ENCODE measurements at regions not wholly inside any gene's neighbourhood (a gene's known extent, or its start where the extent isn't known, plus 50 kb on each side); places are given as distances from the start of the nearest gene placed in this dataset.
A peak's percentile ranks its signal among the peaks of the same experiment; 100 is the strongest.

DNA sequence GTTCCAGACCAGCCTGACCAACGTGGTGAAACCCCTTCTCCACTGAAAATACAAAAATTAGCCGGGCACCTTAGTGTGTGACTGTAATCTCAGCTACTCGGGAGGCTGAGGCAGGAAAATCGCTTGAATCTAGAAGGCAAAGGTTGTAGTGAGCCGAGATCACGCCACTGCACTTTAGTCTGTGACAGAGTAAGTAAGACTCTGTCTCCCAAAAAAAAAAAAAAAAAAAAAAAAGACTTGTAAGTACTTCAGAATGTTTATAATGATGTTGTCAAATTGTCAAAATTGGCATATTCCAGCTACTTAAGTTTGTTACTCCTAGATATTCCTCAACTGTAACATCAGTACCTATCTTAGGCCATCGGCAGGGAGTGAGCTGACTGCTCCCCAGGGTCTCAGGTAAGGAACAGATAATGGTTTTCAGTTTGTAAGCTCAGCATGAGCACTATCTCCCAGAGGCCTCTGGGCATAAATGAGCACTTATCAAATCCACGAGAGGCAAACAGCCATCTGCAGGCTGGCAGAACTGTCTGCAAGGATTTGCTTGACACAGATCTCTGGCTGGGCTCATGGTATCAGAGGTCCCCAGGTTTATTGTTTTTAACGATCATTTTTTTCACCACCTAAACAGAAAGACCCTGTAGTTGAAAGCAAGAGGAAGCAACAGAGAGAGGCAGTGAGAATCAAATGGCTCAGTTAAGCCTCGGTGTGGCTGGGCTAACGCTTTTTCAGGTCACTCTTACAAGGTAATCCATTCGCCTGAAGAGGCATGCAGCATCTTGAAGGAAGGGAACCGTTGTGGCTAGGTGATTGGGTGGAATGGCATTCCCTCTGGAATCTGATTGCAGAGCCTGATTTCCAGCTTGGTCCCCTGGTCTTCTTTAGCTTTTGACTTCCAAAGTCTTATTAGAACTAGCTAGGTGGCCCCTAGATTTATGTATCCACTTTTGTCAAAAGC, 115.9 kb downstream of the LY86 start (continued):
- TF ChIP-seq ZNF592 (IDR thresholded peaks at IDR 0.05) (peak; percentile 65; the same call in 1 of the 2 replicates), CBFA2T3 (IDR thresholded peaks at IDR 0.05) (peak; percentile 94), BMI1 (IDR thresholded peaks at IDR 0.05; ENCODE audit: low read length) (no peak), ZBTB12 (CRISPR knock-in tag; IDR thresholded peaks at IDR 0.05) (no peak), DPF2 (IDR thresholded peaks at IDR 0.05) (0 out of 2 replicates have a peak, but pooled peaks have one; percentile 40), TEAD1 (CRISPR knock-in tag; IDR thresholded peaks at IDR 0.05) (no peak), STAG1 (CRISPR knock-in tag; IDR thresholded peaks at IDR 0.05; ENCODE audit: borderline replicate concordance) (no peak), NFIC (IDR thresholded peaks at IDR 0.05) (peak; percentile 56), BRCA1 (IDR thresholded peaks at IDR 0.05) (no peak), BRCA1 (CRISPR knock-in tag; IDR thresholded peaks at IDR 0.05) (no peak), GATAD2B (IDR thresholded peaks at IDR 0.05; ENCODE audit: borderline replicate concordance) (peak; percentile 36; the same call in 1 of the 2 replicates), ZNF311 (CRISPR knock-in tag; IDR thresholded peaks at IDR 0.05) (no peak), SRSF1 (IDR thresholded peaks at IDR 0.05; ENCODE audit: low read depth, low read length) (no peak), USF1 (CRISPR knock-in tag; IDR thresholded peaks at IDR 0.05) (no peak), COPS2 (conservative IDR thresholded peaks at IDR 0.05) (no peak), ZBTB7A (IDR thresholded peaks at IDR 0.05; ENCODE audit: borderline replicate concordance, control insufficient read depth, low read depth, low read length) (no peak), EP300 (IDR thresholded peaks at IDR 0.05; ENCODE audit: low read length) (peak; percentile 52; the same call in 1 of the 2 replicates)
- TF ChIP-seq, protein P1, sequence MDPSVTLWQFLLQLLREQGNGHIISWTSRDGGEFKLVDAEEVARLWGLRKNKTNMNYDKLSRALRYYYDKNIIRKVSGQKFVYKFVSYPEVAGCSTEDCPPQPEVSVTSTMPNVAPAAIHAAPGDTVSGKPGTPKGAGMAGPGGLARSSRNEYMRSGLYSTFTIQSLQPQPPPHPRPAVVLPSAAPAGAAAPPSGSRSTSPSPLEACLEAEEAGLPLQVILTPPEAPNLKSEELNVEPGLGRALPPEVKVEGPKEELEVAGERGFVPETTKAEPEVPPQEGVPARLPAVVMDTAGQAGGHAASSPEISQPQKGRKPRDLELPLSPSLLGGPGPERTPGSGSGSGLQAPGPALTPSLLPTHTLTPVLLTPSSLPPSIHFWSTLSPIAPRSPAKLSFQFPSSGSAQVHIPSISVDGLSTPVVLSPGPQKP (CRISPR knock-in tag; IDR thresholded peaks at IDR 0.05): no peak
- TF ChIP-seq, protein P2, sequence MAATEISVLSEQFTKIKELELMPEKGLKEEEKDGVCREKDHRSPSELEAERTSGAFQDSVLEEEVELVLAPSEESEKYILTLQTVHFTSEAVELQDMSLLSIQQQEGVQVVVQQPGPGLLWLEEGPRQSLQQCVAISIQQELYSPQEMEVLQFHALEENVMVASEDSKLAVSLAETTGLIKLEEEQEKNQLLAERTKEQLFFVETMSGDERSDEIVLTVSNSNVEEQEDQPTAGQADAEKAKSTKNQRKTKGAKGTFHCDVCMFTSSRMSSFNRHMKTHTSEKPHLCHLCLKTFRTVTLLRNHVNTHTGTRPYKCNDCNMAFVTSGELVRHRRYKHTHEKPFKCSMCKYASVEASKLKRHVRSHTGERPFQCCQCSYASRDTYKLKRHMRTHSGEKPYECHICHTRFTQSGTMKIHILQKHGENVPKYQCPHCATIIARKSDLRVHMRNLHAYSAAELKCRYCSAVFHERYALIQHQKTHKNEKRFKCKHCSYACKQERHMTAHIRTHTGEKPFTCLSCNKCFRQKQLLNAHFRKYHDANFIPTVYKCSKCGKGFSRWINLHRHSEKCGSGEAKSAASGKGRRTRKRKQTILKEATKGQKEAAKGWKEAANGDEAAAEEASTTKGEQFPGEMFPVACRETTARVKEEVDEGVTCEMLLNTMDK (IDR thresholded peaks at IDR 0.05; ENCODE audit: borderline replicate concordance, insufficient read depth, low read depth, low read length, poor library complexity, severe bottlenecking): no peak

Measured in K562 (cell line).